H9 (cell line): ENCODE measurements at regions not wholly inside any gene's neighbourhood (a gene's known extent, or its start where the extent isn't known, plus 50 kb on each side); places are given as distances from the start of the nearest gene placed in this dataset.

Experiments
- DNase-seq: peaks from one replicate; pipeline ENCODE4 v3.0.0-alpha.2; 2017
- H2AFZ ChIP-seq: one replicate; pipeline ENCODE4 v1.6.1; 2013; ENCODE audit warnings: mild to moderate bottlenecking, low read length, control low read depth, moderate library complexity
- H2AK5ac ChIP-seq: 2 replicates; pipeline ENCODE4 v1.6.1; 2013; ENCODE audit warnings: low read length, control low read depth, mixed read lengths; ENCODE audit not compliant: insufficient read length
- H2BK120ac ChIP-seq: one replicate; pipeline ENCODE4 v1.6.1; 2013; ENCODE audit warnings: low read depth, mild to moderate bottlenecking, low read length, control low read depth, inconsistent platforms; ENCODE audit not compliant: poor library complexity, severe bottlenecking
- H2BK12ac ChIP-seq: 2 replicates; pipeline ENCODE4 v1.6.1; 2013; ENCODE audit warnings: low read length, control low read depth, mixed read lengths, low read depth; ENCODE audit not compliant: insufficient read length
- H2BK15ac ChIP-seq: 2 replicates; pipeline ENCODE4 v1.6.1; 2013; ENCODE audit warnings: low read depth, low read length, control low read depth
- H2BK20ac ChIP-seq: one replicate; pipeline ENCODE4 v1.6.1; 2013; ENCODE audit warnings: low read depth, mild to moderate bottlenecking, low read length, control low read depth, inconsistent platforms; ENCODE audit not compliant: poor library complexity, severe bottlenecking
- H2BK5ac ChIP-seq: 2 replicates; pipeline ENCODE4 v1.6.1; 2013; ENCODE audit warnings: low read length, control low read depth, mixed read lengths; ENCODE audit not compliant: insufficient read length
- H3K14ac ChIP-seq: 2 replicates; pipeline ENCODE4 v1.6.1; 2013; ENCODE audit warnings: low read length, control low read depth; ENCODE audit not compliant: insufficient read depth
- H3K18ac ChIP-seq: 2 replicates; pipeline ENCODE4 v1.6.1; 2013; ENCODE audit warnings: low read depth, mild to moderate bottlenecking, mixed read lengths, low read length, control low read depth; ENCODE audit not compliant: insufficient read length
- H3K23ac ChIP-seq: 2 replicates; pipeline ENCODE4 v1.6.1; 2013; ENCODE audit warnings: low read length, control low read depth, mixed read lengths, low read depth; ENCODE audit not compliant: insufficient read length
- H3K23me2 ChIP-seq: 2 replicates; pipeline ENCODE4 v1.6.1; 2013; ENCODE audit warnings: low read depth, mild to moderate bottlenecking, mixed read lengths, low read length, control low read depth; ENCODE audit not compliant: insufficient read length, poor library complexity, severe bottlenecking
- H3K27ac ChIP-seq: 2 replicates; pipeline ENCODE4 v1.5.1; 2013; ENCODE audit warnings: low read length, control low read depth, mixed read lengths, low read depth; ENCODE audit not compliant: insufficient read length
- H3K27me3 ChIP-seq: 2 replicates; pipeline ENCODE4 v1.6.1; 2013; ENCODE audit warnings: low read length, control low read depth, inconsistent platforms; ENCODE audit not compliant: insufficient read depth
- H3K4ac ChIP-seq: 2 replicates; pipeline ENCODE4 v1.6.1; 2013; ENCODE audit warnings: low read depth, mild to moderate bottlenecking, control low read depth, inconsistent platforms, low read length, moderate library complexity
- H3K4me1 ChIP-seq: 2 replicates; pipeline ENCODE4 v1.6.1; 2013; ENCODE audit warnings: low read length, control low read depth, inconsistent platforms; ENCODE audit not compliant: insufficient read depth
- H3K4me2 ChIP-seq: 2 replicates; pipeline ENCODE4 v1.6.1; 2013; ENCODE audit warnings: low read length, control low read depth, mixed read lengths; ENCODE audit not compliant: insufficient read length, insufficient read depth
- H3K56ac ChIP-seq: 2 replicates; pipeline ENCODE4 v1.6.1; 2013; ENCODE audit warnings: low read depth, mild to moderate bottlenecking, mixed read lengths, low read length, control low read depth; ENCODE audit not compliant: insufficient read length
- H3K79me1 ChIP-seq: 2 replicates; pipeline ENCODE4 v1.6.1; 2013; ENCODE audit warnings: low read depth, mild to moderate bottlenecking, moderate library complexity, low read length, control low read depth, inconsistent platforms; ENCODE audit not compliant: insufficient read depth, poor library complexity, severe bottlenecking
- H3K79me2 ChIP-seq: 2 replicates; pipeline ENCODE4 v1.6.1; 2013; ENCODE audit warnings: low read length, control low read depth, inconsistent platforms; ENCODE audit not compliant: insufficient read depth
- H3K9ac ChIP-seq: 2 replicates; pipeline ENCODE4 v1.6.1; 2013; ENCODE audit warnings: low read length, control low read depth, mixed read lengths; ENCODE audit not compliant: insufficient read length; ENCODE audit errors: extremely low read depth
- H3K9me3 ChIP-seq: one replicate; pipeline ENCODE4 v1.6.1; 2013; ENCODE audit warnings: low read depth, low read length, inconsistent platforms; ENCODE audit not compliant: control insufficient read depth
- H3T11ph ChIP-seq: one replicate; pipeline ENCODE4 v1.6.1; 2013; ENCODE audit warnings: mild to moderate bottlenecking, low read length, control low read depth, inconsistent platforms
- H4K20me1 ChIP-seq: one replicate; pipeline ENCODE4 v1.6.1; 2013; ENCODE audit not compliant: control insufficient read depth, insufficient read length, insufficient read depth
- H4K5ac ChIP-seq: 2 replicates; pipeline ENCODE4 v1.6.1; 2013; ENCODE audit warnings: low read depth, mild to moderate bottlenecking, mixed read lengths, low read length, control low read depth; ENCODE audit not compliant: insufficient read length
- H4K8ac ChIP-seq: replicated peaks from 2 replicates; pipeline ENCODE4 v1.6.1; 2013; ENCODE audit warnings: low read length, control low read depth, mixed read lengths, low read depth; ENCODE audit not compliant: insufficient read length
- H4K91ac ChIP-seq: 2 replicates; pipeline ENCODE4 v1.6.1; 2013; ENCODE audit warnings: low read depth, mild to moderate bottlenecking, moderate library complexity, mixed read lengths, low read length, control low read depth; ENCODE audit not compliant: insufficient read length
- H3K27ac Mint-ChIP-seq, 3 experiments: 2 replicates in 2 of 3; 3 replicates in 1 of 3; pipeline ENCODE4 v1.8.0; 2020 to 2021; ENCODE audit warnings: mixed read lengths in 3 of 3, mild to moderate bottlenecking in 1 of 3, moderate library complexity in 1 of 3
- H3K27me3 Mint-ChIP-seq: 2 replicates; pipeline ENCODE4 v1.8.0; 2021; ENCODE audit warnings: low read depth, mild to moderate bottlenecking, moderate library complexity, mixed read lengths
- H3K36me3 Mint-ChIP-seq, 3 experiments: 2 replicates in 2 of 3; 3 replicates in 1 of 3; pipeline ENCODE4 v1.8.0; 2020 to 2021; ENCODE audit warnings: low read depth in 3 of 3, mixed read lengths in 3 of 3; ENCODE audit not compliant: insufficient read depth in 1 of 3
- H3K4me1 Mint-ChIP-seq, 2 experiments: 2 replicates each; pipeline ENCODE4 v1.8.0; 2020; ENCODE audit warnings: mixed read lengths in 2 of 2
- H3K4me3 Mint-ChIP-seq, 2 experiments: 2 replicates in 1 of 2; 3 replicates in 1 of 2; pipeline ENCODE4 v1.8.0; 2020 to 2021; ENCODE audit warnings: mild to moderate bottlenecking in 2 of 2, mixed read lengths in 2 of 2, moderate library complexity in 1 of 2
- H3K9me3 Mint-ChIP-seq, 2 experiments: 2 replicates in 1 of 2; 3 replicates in 1 of 2; pipeline ENCODE4 v1.8.0; 2020; ENCODE audit warnings: mild to moderate bottlenecking in 2 of 2, mixed read lengths in 2 of 2, moderate library complexity in 1 of 2
- CTCF ChIP-seq: fragments of 200-600 bp; sonication (generic); conservative IDR thresholded peaks from 3 replicates; pipeline ENCODE4 v1.8.0; 2021; ENCODE audit warnings: antibody characterized with exemption, mild to moderate bottlenecking
- WGBS: extraction: QIAGEN DNeasy Blood & Tissue Kit; methylation state at CpG from one replicate; pipeline ENCODE4 v1.1.7; 2013; ENCODE audit warnings: missing lambda C conversion rate, low lambda C conversion rate, mixed read lengths; ENCODE audit not compliant: insufficient read length; ENCODE audit errors: extremely low coverage; 5-methylcytosine and 5-hydroxymethylcytosine counted together

GRCh38 chr5:57676222-57677098, 193.8 kb upstream of the ACTBL2 start:
- no peak overlapping the region for H3K23ac ChIP-seq
- H3K56ac ChIP-seq, result no peak overlapping the region
- H2BK120ac ChIP-seq, result no peak overlapping the region
- H2AFZ ChIP-seq, result no peak overlapping the region
- no peak overlapping the region for H2BK20ac ChIP-seq
- no peak for DNase-seq
- no peak overlapping the region for H3K9ac ChIP-seq
- H3K4me2 ChIP-seq, result no peak overlapping the region
- H2AK5ac ChIP-seq, result no peak overlapping the region
- H3K4me1 Mint-ChIP-seq, result peaks cover 2 to 11% of the 10 kb centered on the region in 2 experiments; a peak in 2 of 4 replicates
- no peaks in the 10 kb centered on the region for H3K4me1 ChIP-seq
- WGBS, result no CpG with 5 or more reads among the region's 3 CpGs
- no peak overlapping the region for H2BK15ac ChIP-seq
- no peak overlapping the region for H4K91ac ChIP-seq
- H3K4ac ChIP-seq, result no peak overlapping the region
- H4K20me1 ChIP-seq, result no peaks in the 10 kb centered on the region
- H3K27ac Mint-ChIP-seq, result no peak overlapping the region
- H3K79me2 ChIP-seq, result no peaks in the 10 kb centered on the region
- H3K23me2 ChIP-seq, result no peaks in the 10 kb centered on the region
- TF ChIP-seq CTCF, result no peak
- no peaks in the 10 kb centered on the region for H3K9me3 Mint-ChIP-seq
- no peaks in the 10 kb centered on the region for H3K27me3 Mint-ChIP-seq
- H3K27ac ChIP-seq, result no peak overlapping the region
- no peak overlapping the region for H2BK5ac ChIP-seq
- no peaks in the 10 kb centered on the region for H3K9me3 ChIP-seq
- no peak overlapping the region for H4K5ac ChIP-seq
- no peak overlapping the region for H3T11ph ChIP-seq
- no peaks in the 10 kb centered on the region for H3K36me3 Mint-ChIP-seq
- no peaks in the 10 kb centered on the region for H3K79me1 ChIP-seq
- H4K8ac ChIP-seq, result no peak overlapping the region
- no peak overlapping the region for H3K18ac ChIP-seq
- no peak overlapping the region for H3K4me3 Mint-ChIP-seq
- H3K14ac ChIP-seq, result no peak overlapping the region
- no peaks in the 10 kb centered on the region for H3K27me3 ChIP-seq
- H2BK12ac ChIP-seq, result no peak overlapping the region
